ENCODE measurements at regions not wholly inside any gene's neighbourhood (a gene's known extent, or its start where the extent isn't known, plus 50 kb on each side); places are given as distances from the start of the nearest gene placed in this dataset.
"Not testable (repeated sequence)": the region's sequence is repeated elsewhere in the genome, so short reads cannot be mapped to it uniquely, and the experiment has no call there.

DNA sequence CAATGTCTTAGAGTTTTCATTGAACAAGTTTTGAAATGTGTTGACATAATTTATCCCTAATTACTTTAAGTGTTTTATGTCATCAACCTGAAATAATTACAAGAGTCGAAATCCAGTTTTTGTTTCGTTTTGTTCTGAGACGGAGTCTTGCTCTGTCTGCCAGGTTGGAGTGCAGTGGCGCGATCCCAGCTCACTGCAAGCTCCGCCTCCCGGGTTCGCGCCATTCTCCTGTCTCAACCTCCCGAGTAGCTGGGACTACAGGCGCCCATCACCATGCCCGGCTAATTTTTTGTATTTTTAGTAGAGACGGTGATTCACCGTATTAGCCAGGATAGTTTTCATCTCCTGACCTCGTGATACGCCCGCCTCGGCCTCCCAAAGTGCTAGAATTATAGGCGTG, 1131.0 kb upstream of the LRRTM3 start:
- TF ChIP-seq, protein P1, sequence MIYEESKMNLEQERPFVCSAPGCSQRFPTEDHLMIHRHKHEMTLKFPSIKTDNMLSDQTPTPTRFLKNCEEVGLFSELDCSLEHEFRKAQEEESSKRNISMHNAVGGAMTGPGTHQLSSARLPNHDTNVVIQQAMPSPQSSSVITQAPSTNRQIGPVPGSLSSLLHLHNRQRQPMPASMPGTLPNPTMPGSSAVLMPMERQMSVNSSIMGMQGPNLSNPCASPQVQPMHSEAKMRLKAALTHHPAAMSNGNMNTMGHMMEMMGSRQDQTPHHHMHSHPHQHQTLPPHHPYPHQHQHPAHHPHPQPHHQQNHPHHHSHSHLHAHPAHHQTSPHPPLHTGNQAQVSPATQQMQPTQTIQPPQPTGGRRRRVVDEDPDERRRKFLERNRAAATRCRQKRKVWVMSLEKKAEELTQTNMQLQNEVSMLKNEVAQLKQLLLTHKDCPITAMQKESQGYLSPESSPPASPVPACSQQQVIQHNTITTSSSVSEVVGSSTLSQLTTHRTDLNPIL (CRISPR knock-in tag; IDR thresholded peaks at IDR 0.05; ENCODE audit: low read depth) = not testable (repeated sequence)
- TF ChIP-seq BACH2 (CRISPR knock-in tag; IDR thresholded peaks at IDR 0.05; ENCODE audit: borderline replicate concordance); RARB (CRISPR knock-in tag; IDR thresholded peaks at IDR 0.05); ZFP30 (CRISPR knock-in tag; IDR thresholded peaks at IDR 0.05); ESRRG (CRISPR knock-in tag; IDR thresholded peaks at IDR 0.05); ZFP3 (CRISPR knock-in tag; IDR thresholded peaks at IDR 0.05); OSR1 (CRISPR knock-in tag; IDR thresholded peaks at IDR 0.05); ZNF8 (CRISPR knock-in tag; IDR thresholded peaks at IDR 0.05); TSHZ2 (CRISPR knock-in tag; IDR thresholded peaks at IDR 0.05); ZC3H10 (CRISPR knock-in tag; IDR thresholded peaks at IDR 0.05); SNAI2 (CRISPR knock-in tag; IDR thresholded peaks at IDR 0.05); TOX (CRISPR knock-in tag; IDR thresholded peaks at IDR 0.05; ENCODE audit: borderline replicate concordance): not testable (repeated sequence)
- TF ChIP-seq, protein P2, sequence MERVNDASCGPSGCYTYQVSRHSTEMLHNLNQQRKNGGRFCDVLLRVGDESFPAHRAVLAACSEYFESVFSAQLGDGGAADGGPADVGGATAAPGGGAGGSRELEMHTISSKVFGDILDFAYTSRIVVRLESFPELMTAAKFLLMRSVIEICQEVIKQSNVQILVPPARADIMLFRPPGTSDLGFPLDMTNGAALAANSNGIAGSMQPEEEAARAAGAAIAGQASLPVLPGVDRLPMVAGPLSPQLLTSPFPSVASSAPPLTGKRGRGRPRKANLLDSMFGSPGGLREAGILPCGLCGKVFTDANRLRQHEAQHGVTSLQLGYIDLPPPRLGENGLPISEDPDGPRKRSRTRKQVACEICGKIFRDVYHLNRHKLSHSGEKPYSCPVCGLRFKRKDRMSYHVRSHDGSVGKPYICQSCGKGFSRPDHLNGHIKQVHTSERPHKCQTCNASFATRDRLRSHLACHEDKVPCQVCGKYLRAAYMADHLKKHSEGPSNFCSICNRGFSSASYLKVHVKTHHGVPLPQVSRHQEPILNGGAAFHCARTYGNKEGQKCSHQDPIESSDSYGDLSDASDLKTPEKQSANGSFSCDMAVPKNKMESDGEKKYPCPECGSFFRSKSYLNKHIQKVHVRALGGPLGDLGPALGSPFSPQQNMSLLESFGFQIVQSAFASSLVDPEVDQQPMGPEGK (CRISPR knock-in tag; IDR thresholded peaks at IDR 0.05; ENCODE audit: borderline replicate concordance) = not testable (repeated sequence)
- TF ChIP-seq, protein P3, sequence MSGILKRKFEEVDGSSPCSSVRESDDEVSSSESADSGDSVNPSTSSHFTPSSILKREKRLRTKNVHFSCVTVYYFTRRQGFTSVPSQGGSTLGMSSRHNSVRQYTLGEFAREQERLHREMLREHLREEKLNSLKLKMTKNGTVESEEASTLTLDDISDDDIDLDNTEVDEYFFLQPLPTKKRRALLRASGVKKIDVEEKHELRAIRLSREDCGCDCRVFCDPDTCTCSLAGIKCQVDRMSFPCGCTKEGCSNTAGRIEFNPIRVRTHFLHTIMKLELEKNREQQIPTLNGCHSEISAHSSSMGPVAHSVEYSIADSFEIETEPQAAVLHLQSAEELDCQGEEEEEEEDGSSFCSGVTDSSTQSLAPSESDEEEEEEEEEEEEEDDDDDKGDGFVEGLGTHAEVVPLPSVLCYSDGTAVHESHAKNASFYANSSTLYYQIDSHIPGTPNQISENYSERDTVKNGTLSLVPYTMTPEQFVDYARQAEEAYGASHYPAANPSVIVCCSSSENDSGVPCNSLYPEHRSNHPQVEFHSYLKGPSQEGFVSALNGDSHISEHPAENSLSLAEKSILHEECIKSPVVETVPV (CRISPR knock-in tag; IDR thresholded peaks at IDR 0.05) = not testable (repeated sequence)
